WTC11 (cell line): ENCODE measurements at regions not wholly inside any gene's neighbourhood (a gene's known extent, or its start where the extent isn't known, plus 50 kb on each side); places are given as distances from the start of the nearest gene placed in this dataset.

Experiments
- ATAC-seq: fragments of 200-7000 bp; cut with Tn5 transposase; 2 replicates; pipeline ENCODE4 v1.10.0; 2021; ENCODE audit warnings: mild to moderate bottlenecking, moderate library complexity
- CTCF ChIA-PET: fragments of 300-600 bp; sonication (Branson Sonifier 250); formaldehyde crosslinking; loops from one replicate; lab custom pipeline; 2021; ENCODE audit warnings: antibody characterized with exemption; lab: Charles Lee
- POLR2A ChIA-PET: fragments of 350-600 bp; sonication (Branson Sonifier 250); formaldehyde crosslinking; loops from one replicate; lab custom pipeline; 2021; ENCODE audit warnings: antibody characterized with exemption; lab: Charles Lee
- DNase-seq: peaks from one replicate; pipeline ENCODE4 v3.0.0; 2021; ENCODE audit warnings: low spot score
- H3K27ac Mint-ChIP-seq: 2 replicates; pipeline ENCODE4 v1.8.0; 2021; ENCODE audit warnings: mixed read lengths
- H3K27me3 Mint-ChIP-seq: 2 replicates; pipeline ENCODE4 v1.8.0; 2021; ENCODE audit warnings: low read depth, mild to moderate bottlenecking, moderate library complexity, mixed read lengths
- H3K36me3 Mint-ChIP-seq: 2 replicates; pipeline ENCODE4 v1.8.0; 2021; ENCODE audit warnings: mixed read lengths
- H3K4me1 Mint-ChIP-seq: 2 replicates; pipeline ENCODE4 v1.8.0; 2022; ENCODE audit warnings: mixed read lengths
- H3K4me3 Mint-ChIP-seq: 2 replicates; pipeline ENCODE4 v1.8.0; 2021; ENCODE audit warnings: mild to moderate bottlenecking, moderate library complexity, mixed read lengths
- H3K9me3 Mint-ChIP-seq: 2 replicates; pipeline ENCODE4 v1.8.0; 2021; ENCODE audit warnings: mixed read lengths
- AR ChIP-seq: fragments of 250-450 bp; sonication (Bioruptor Pico); IDR thresholded peaks from 2 replicates; pipeline ENCODE4 v1.9.0; 2021; ENCODE audit warnings: mild to moderate bottlenecking
- ATF3 ChIP-seq: sonication (generic); formaldehyde crosslinking; conservative IDR thresholded peaks from 2 replicates; pipeline ENCODE4 v1.8.1; 2022; ENCODE audit warnings: mild to moderate bottlenecking, missing genetic modification reagents
- E2F1 ChIP-seq: sonication (generic); formaldehyde crosslinking; IDR thresholded peaks from 2 replicates; pipeline ENCODE4 v1.8.0; 2022; ENCODE audit warnings: mild to moderate bottlenecking, missing genetic modification reagents
- E2F4 ChIP-seq: sonication (generic); formaldehyde crosslinking; IDR thresholded peaks from 2 replicates; pipeline ENCODE4 v1.8.1; 2022; ENCODE audit warnings: low read depth, mild to moderate bottlenecking, moderate library complexity, missing genetic modification reagents, borderline replicate concordance
- FOXP4 ChIP-seq: sonication (generic); formaldehyde crosslinking; IDR thresholded peaks from 2 replicates; pipeline ENCODE4 v1.8.0; 2022; ENCODE audit warnings: mild to moderate bottlenecking, missing genetic modification reagents
- GABPB1 ChIP-seq: sonication (generic); formaldehyde crosslinking; IDR thresholded peaks from 2 replicates; pipeline ENCODE4 v1.8.1; 2023; ENCODE audit warnings: mild to moderate bottlenecking, missing genetic modification reagents
- GRHL2 ChIP-seq: fragments of 250-450 bp; sonication (Bioruptor Pico); IDR thresholded peaks from 2 replicates; pipeline ENCODE4 v1.8.0; 2022; ENCODE audit warnings: mild to moderate bottlenecking, moderate library complexity; ENCODE audit not compliant: insufficient replicate concordance, severe bottlenecking
- HMGA2 ChIP-seq: fragments of 250-450 bp; sonication (Bioruptor Pico); IDR thresholded peaks from 2 replicates; pipeline ENCODE4 v1.4.0; 2021; ENCODE audit warnings: mild to moderate bottlenecking, moderate library complexity
- KAT7 ChIP-seq: sonication (generic); formaldehyde crosslinking; IDR thresholded peaks from 2 replicates; pipeline ENCODE4 v1.8.1; 2023; ENCODE audit warnings: missing genetic modification reagents, mild to moderate bottlenecking, borderline replicate concordance
- NFE2L1 ChIP-seq: sonication (generic); formaldehyde crosslinking; IDR thresholded peaks from 2 replicates; pipeline ENCODE4 v1.8.1; 2023; ENCODE audit warnings: missing genetic modification reagents
- NR2C2 ChIP-seq: sonication (generic); formaldehyde crosslinking; IDR thresholded peaks from 2 replicates; pipeline ENCODE4 v1.8.0; 2022; ENCODE audit warnings: mild to moderate bottlenecking, missing genetic modification reagents
- SMAD3 ChIP-seq: sonication (generic); formaldehyde crosslinking; IDR thresholded peaks from 2 replicates; pipeline ENCODE4 v1.8.0; 2022; ENCODE audit warnings: missing genetic modification reagents, mild to moderate bottlenecking, borderline replicate concordance
- TCF7 ChIP-seq: sonication (generic); formaldehyde crosslinking; IDR thresholded peaks from 2 replicates; pipeline ENCODE4 v1.8.0; 2022; ENCODE audit warnings: mild to moderate bottlenecking, low read depth, missing genetic modification reagents, moderate library complexity
- TEAD1 ChIP-seq: sonication (generic); formaldehyde crosslinking; IDR thresholded peaks from 2 replicates; pipeline ENCODE4 v1.8.0; 2022; ENCODE audit warnings: mild to moderate bottlenecking, missing genetic modification reagents
- TEAD4 ChIP-seq: sonication (generic); formaldehyde crosslinking; IDR thresholded peaks from 2 replicates; pipeline ENCODE4 v1.8.0; 2022; ENCODE audit warnings: mild to moderate bottlenecking, missing genetic modification reagents
- TP53 ChIP-seq: sonication (generic); formaldehyde crosslinking; IDR thresholded peaks from 2 replicates; pipeline ENCODE4 v1.8.1; 2023; ENCODE audit warnings: mild to moderate bottlenecking, missing genetic modification reagents
- ZBTB21 ChIP-seq: sonication (generic); formaldehyde crosslinking; IDR thresholded peaks from 2 replicates; pipeline ENCODE4 v1.8.1; 2023; ENCODE audit warnings: mild to moderate bottlenecking, missing genetic modification reagents, borderline replicate concordance
- ZNF232 ChIP-seq: sonication (generic); formaldehyde crosslinking; IDR thresholded peaks from 2 replicates; pipeline ENCODE4 v1.8.0; 2022; ENCODE audit warnings: mild to moderate bottlenecking, missing genetic modification reagents
- ZNF317 ChIP-seq: sonication (generic); formaldehyde crosslinking; IDR thresholded peaks from 2 replicates; pipeline ENCODE4 v1.8.1; 2023; ENCODE audit warnings: low read depth, mild to moderate bottlenecking, moderate library complexity, missing genetic modification reagents, borderline replicate concordance

- TF ChIP-seq FOXP4 (CRISPR knock-in tag) = peak; percentile 65; the same call in 1 of the 2 replicates
- 0 out of 2 replicates have a peak, but pooled peaks have one; percentile 39 for TF ChIP-seq KAT7 (CRISPR knock-in tag)
- TF ChIP-seq TEAD1 (CRISPR knock-in tag) = peak; percentile 74; the same call in 1 of the 2 replicates
Measured at GRCh38 chr2:39516347-39517101, 79.4 kb upstream of the MAP4K3 start (continued).

- ATAC-seq = no peak
- Mint-ChIP-seq H3K27ac (peak overlapping the region; percentile 60), H3K9me3 (peaks cover 26% of the 10 kb centered on the region), H3K4me3 (no peak overlapping the region), H3K36me3 (peaks cover 38% of the 10 kb centered on the region), H3K27me3 (no peaks in the 10 kb centered on the region), H3K4me1 (peaks cover 62% of the 10 kb centered on the region)
- POLR2A ChIA-PET = interaction anchor here (0.6 kb wide), 1 partner anchor 150 kb away, joined by 4 read pairs; no protein-coding TSS in a partner anchor
- TF ChIP-seq TEAD4 (CRISPR knock-in tag) (no peak), ZNF232 (CRISPR knock-in tag) (no peak), TEAD1 (CRISPR knock-in tag) (no peak), GABPB1 (CRISPR knock-in tag) (no peak), E2F1 (CRISPR knock-in tag) (no peak), ZBTB21 (CRISPR knock-in tag) (no peak), ATF3 (CRISPR knock-in tag) (no peak), NFE2L1 (CRISPR knock-in tag) (no peak), NR2C2 (CRISPR knock-in tag) (no peak), AR (no peak), HMGA2 (CRISPR knock-in tag) (no peak)
- CTCF ChIA-PET = interaction anchor here (2.2 to 2.3 kb wide), 2 partner anchors 77 to 212 kb away, joined by 9 to 20 read pairs; no protein-coding TSS in a partner anchor
- no peak for DNase-seq
Measured at GRCh38 chr2:39517102-39517436, 80.0 kb upstream of the MAP4K3 start.

GRCh38 chr2:39517622-39518021, 80.5 kb upstream of the MAP4K3 start:
- Mint-ChIP-seq H3K4me3 (no peak overlapping the region), H3K27me3 (no peaks in the 10 kb centered on the region), H3K36me3 (peaks cover 44% of the 10 kb centered on the region), H3K9me3 (peaks cover 32% of the 10 kb centered on the region), H3K27ac (peak overlapping the region; percentile 60), H3K4me1 (peaks cover 57% of the 10 kb centered on the region)
- no peak for ATAC-seq
- ChIA-PET CTCF (interaction anchor here (2.2 to 2.3 kb wide), 2 partner anchors 76 to 212 kb away, joined by 9 to 20 read pairs; no protein-coding TSS in a partner anchor), POLR2A (interaction anchor here (0.6 kb wide), 1 partner anchor 149 kb away, joined by 4 read pairs; no protein-coding TSS in a partner anchor)
- no peak for DNase-seq
- TF ChIP-seq ZNF317 (CRISPR knock-in tag) = no peak
- no peak for TF ChIP-seq E2F4 (CRISPR knock-in tag)
- no peak for TF ChIP-seq AR
- TF ChIP-seq GRHL2 (CRISPR knock-in tag) = no peak
- TF ChIP-seq TP53 (CRISPR knock-in tag) = no peak
- no peak for TF ChIP-seq TCF7 (CRISPR knock-in tag)
- no peak for TF ChIP-seq SMAD3
- no peak for TF ChIP-seq GABPB1 (CRISPR knock-in tag)
